SU-DHL-6 (cell line): ENCODE measurements at regions not wholly inside any gene's neighbourhood (a gene's known extent, or its start where the extent isn't known, plus 50 kb on each side); places are given as distances from the start of the nearest gene placed in this dataset.
"Not testable (repeated sequence)": the region's sequence is repeated elsewhere in the genome, so short reads cannot be mapped to it uniquely, and the experiment has no call there.

ENCODE experiments used
- H2AFZ ChIP-seq: fragments of 200-600 bp; sonication (generic); 2 replicates; pipeline ENCODE4 v1.6.1; 2014; ENCODE audit warnings: low read depth, mild to moderate bottlenecking, moderate library complexity, mixed read lengths, antibody characterized with exemption, low read length; ENCODE audit not compliant: severe bottlenecking
- H3F3A ChIP-seq: fragments of 200-600 bp; shearing (Covaris generic); 2 replicates; pipeline ENCODE4 v1.6.0; 2016; ENCODE audit warnings: antibody characterized with exemption, mild to moderate bottlenecking; ENCODE audit not compliant: insufficient read depth
- H3K27ac ChIP-seq: fragments of 200-600 bp; sonication (generic); 2 replicates; pipeline ENCODE4 v1.5.1; 2016; ENCODE audit warnings: low read depth, mild to moderate bottlenecking, low read length, moderate library complexity, mixed read lengths
- H3K27me3 ChIP-seq: fragments of 200-600 bp; sonication (generic), shearing (Covaris generic); 2 replicates; pipeline ENCODE4 v1.6.0; 2014; ENCODE audit warnings: mild to moderate bottlenecking, low read length
- H3K36me3 ChIP-seq: fragments of 200-600 bp; sonication (generic); 2 replicates; pipeline ENCODE4 v1.6.1; 2014; ENCODE audit warnings: mild to moderate bottlenecking, low read length, mixed read lengths
- H3K4me2 ChIP-seq: fragments of 300-600, 200-600 bp; shearing (Covaris generic), sonication (generic); 2 replicates; pipeline ENCODE4 v1.6.0; 2014; ENCODE audit warnings: low read length, low read depth, mild to moderate bottlenecking; ENCODE audit not compliant: poor library complexity, severe bottlenecking
- H3K4me3 ChIP-seq: fragments of 200-600 bp; sonication (generic); 2 replicates; pipeline ENCODE4 v1.5.1; 2014; ENCODE audit warnings: antibody characterized with exemption, low read length, mild to moderate bottlenecking, mixed read lengths; ENCODE audit not compliant: insufficient read depth, poor library complexity, severe bottlenecking
- H3K79me2 ChIP-seq: fragments of 200-600 bp; sonication (generic); 2 replicates; pipeline ENCODE4 v1.6.1; 2014; ENCODE audit warnings: mild to moderate bottlenecking, low read length, moderate library complexity; ENCODE audit not compliant: insufficient read depth
- H3K9ac ChIP-seq: fragments of 200-600 bp; sonication (generic); 2 replicates; pipeline ENCODE4 v1.7.0; 2014; ENCODE audit warnings: mild to moderate bottlenecking, low read length
- H3K9me2 ChIP-seq: fragments of 200-600 bp; sonication (generic); replicated peaks from 2 replicates; pipeline ENCODE4 v1.6.1; 2014; ENCODE audit warnings: low read length; ENCODE audit not compliant: insufficient read depth
- H3K9me3 ChIP-seq: fragments of 200-600 bp; sonication (generic); 2 replicates; pipeline ENCODE4 v1.6.1; 2014; ENCODE audit warnings: low read length, mixed read lengths; ENCODE audit not compliant: insufficient read depth
- H4K20me1 ChIP-seq: fragments of 200-600 bp; sonication (generic); 2 replicates; pipeline ENCODE4 v1.6.1; 2014; ENCODE audit warnings: low read depth, mild to moderate bottlenecking, antibody characterized with exemption, low read length, moderate library complexity, mixed read lengths
- CTCF ChIP-seq: fragments of 200-600 bp; sonication (generic); IDR thresholded peaks from one replicate; pipeline ENCODE4 v1.5.1; 2017; ENCODE audit warnings: antibody characterized with exemption, mild to moderate bottlenecking, low read length, moderate library complexity; ENCODE audit not compliant: insufficient read depth, poor library complexity, severe bottlenecking
- EZH2phosphoT487 ChIP-seq: fragments of 200-600 bp; sonication (generic), shearing (Covaris generic); conservative IDR thresholded peaks from 2 replicates; pipeline ENCODE4 v1.6.1; 2018; ENCODE audit warnings: mild to moderate bottlenecking, antibody characterized with exemption, low read length, moderate library complexity, mixed read lengths

- Histone ChIP-seq H3K4me3 (no peak overlapping the region), H3K9me3 (no peaks in the 10 kb centered on the region), H3K27ac (no peak overlapping the region), H3K79me2 (no peaks in the 10 kb centered on the region), H3K27me3 (no peaks in the 10 kb centered on the region), H3K36me3 (no peaks in the 10 kb centered on the region), H3K9me2 (no peaks in the 10 kb centered on the region), H2AFZ (no peak overlapping the region), H3K4me2 (no peak overlapping the region), H3F3A (no peaks in the 10 kb centered on the region), H4K20me1 (no peaks in the 10 kb centered on the region), H3K9ac (no peak overlapping the region)
- TF ChIP-seq EZH2phosphoT487 (no peak), CTCF (no peak)
Measured at GRCh38 chr6:134809130-134809529, 140.8 kb downstream of the ALDH8A1 start.

- Histone ChIP-seq H3K9ac (no peak overlapping the region), H3K9me3 (no peaks in the 10 kb centered on the region), H3K4me2 (no peak overlapping the region)
Measured at GRCh38 chr6:134806180-134806798, 143.6 kb downstream of the ALDH8A1 start.

DNA sequence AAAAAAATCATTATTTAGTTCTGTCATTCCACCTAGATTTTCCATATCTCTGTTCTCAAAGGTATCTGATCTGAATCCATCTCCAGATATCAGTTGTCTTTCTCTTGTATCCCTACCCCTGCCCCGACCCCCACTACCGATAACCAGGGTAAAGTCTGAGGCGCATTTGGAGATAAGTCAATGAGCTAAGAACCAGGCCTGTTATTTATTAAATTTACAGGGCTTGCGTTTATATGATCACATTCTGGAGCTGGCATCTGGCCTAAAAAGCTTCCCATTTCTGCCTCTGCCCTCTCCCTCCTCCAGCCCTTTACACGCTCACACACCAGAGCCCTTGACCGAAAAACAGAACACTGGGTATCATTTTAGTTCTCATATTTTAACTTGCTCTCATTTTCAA, 144.7 kb downstream of the ALDH8A1 start:
- H4K20me1 ChIP-seq, result no peaks in the 10 kb centered on the region
- no peaks in the 10 kb centered on the region for H3K79me2 ChIP-seq
- no peak overlapping the region for H3K4me3 ChIP-seq
- H3K4me2 ChIP-seq, result no peak overlapping the region
- H3K9me3 ChIP-seq, result no peaks in the 10 kb centered on the region
- no peak overlapping the region for H3K27ac ChIP-seq
- no peaks in the 10 kb centered on the region for H3F3A ChIP-seq
- H3K9ac ChIP-seq, result no peak overlapping the region
- H3K27me3 ChIP-seq, result no peaks in the 10 kb centered on the region
- H2AFZ ChIP-seq, result no peak overlapping the region
- H3K9me2 ChIP-seq, result no peaks in the 10 kb centered on the region
- H3K36me3 ChIP-seq, result no peaks in the 10 kb centered on the region
- TF ChIP-seq CTCF (no peak), EZH2phosphoT487 (no peak)

More at GRCh38 chr6:134806180-134806798, 143.6 kb downstream of the ALDH8A1 start:
- TF ChIP-seq CTCF (no peak), EZH2phosphoT487 (no peak)
- Histone ChIP-seq H3F3A (no peaks in the 10 kb centered on the region), H4K20me1 (no peaks in the 10 kb centered on the region), H3K36me3 (no peaks in the 10 kb centered on the region), H3K27me3 (no peaks in the 10 kb centered on the region), H3K9me2 (no peaks in the 10 kb centered on the region), H3K4me3 (no peak overlapping the region), H2AFZ (no peak overlapping the region), H3K27ac (no peak overlapping the region), H3K79me2 (no peaks in the 10 kb centered on the region)

DNA sequence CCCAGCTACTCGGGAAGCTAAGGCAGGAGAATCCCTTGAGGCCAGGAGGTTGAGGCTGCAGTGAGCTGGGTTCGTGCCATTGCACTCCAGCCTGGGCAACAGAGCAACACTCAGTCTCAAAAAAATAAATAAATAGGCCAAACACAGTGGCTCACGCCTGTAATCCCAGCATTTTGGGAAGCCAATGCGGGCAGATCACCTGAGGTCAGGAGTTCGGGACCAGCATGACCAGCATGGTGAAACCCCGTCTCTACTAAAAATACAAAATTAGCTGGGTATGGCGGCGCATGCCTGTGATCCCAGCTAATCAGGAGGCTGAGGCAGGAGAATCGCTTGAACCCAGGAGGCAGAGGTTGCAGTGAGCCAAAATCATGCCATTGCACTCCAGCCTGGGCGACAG, 145.6 kb downstream of the ALDH8A1 start:
- not testable (repeated sequence) for H3K4me3 ChIP-seq, H3F3A ChIP-seq, H3K79me2 ChIP-seq, H3K27ac ChIP-seq, H3K27me3 ChIP-seq, H3K9ac ChIP-seq, H3K36me3 ChIP-seq, H4K20me1 ChIP-seq, H2AFZ ChIP-seq, H3K9me2 ChIP-seq, H3K9me3 ChIP-seq, H3K4me2 ChIP-seq
